Trophoblast cell (in vitro differentiated cells and primary cell): ENCODE measurements at regions not wholly inside any gene's neighbourhood (a gene's known extent, or its start where the extent isn't known, plus 50 kb on each side); places are given as distances from the start of the nearest gene placed in this dataset.

ENCODE experiments used
- DNase-seq, 2 donors: peaks; one replicate each; pipeline ENCODE4 v3.0.0-alpha.2; 2016
- H2AFZ ChIP-seq: 2 replicates; pipeline ENCODE4 v1.6.1; 2013; ENCODE audit warnings: low read length, moderate library complexity, mild to moderate bottlenecking; ENCODE audit not compliant: insufficient read depth, poor library complexity
- H2AK5ac ChIP-seq: 2 replicates; pipeline ENCODE4 v1.6.1; 2013; ENCODE audit warnings: mild to moderate bottlenecking, low read length
- H2BK120ac ChIP-seq: 2 replicates; pipeline ENCODE4 v1.6.1; 2013; ENCODE audit warnings: low read length, mild to moderate bottlenecking, moderate library complexity; ENCODE audit not compliant: insufficient read depth, poor library complexity
- H2BK12ac ChIP-seq: 2 replicates; pipeline ENCODE4 v1.6.1; 2013; ENCODE audit warnings: mild to moderate bottlenecking, low read length, moderate library complexity
- H2BK5ac ChIP-seq: 2 replicates; pipeline ENCODE4 v1.6.1; 2013; ENCODE audit warnings: low read length, low read depth, moderate library complexity, mild to moderate bottlenecking; ENCODE audit not compliant: poor library complexity
- H3K14ac ChIP-seq: 2 replicates; pipeline ENCODE4 v1.6.1; 2013; ENCODE audit warnings: mild to moderate bottlenecking, low read length
- H3K18ac ChIP-seq: 2 replicates; pipeline ENCODE4 v1.6.1; 2013; ENCODE audit warnings: mild to moderate bottlenecking, low read length
- H3K23ac ChIP-seq: 2 replicates; pipeline ENCODE4 v1.6.1; 2013; ENCODE audit warnings: low read length
- H3K27ac ChIP-seq: 2 replicates; pipeline ENCODE4 v1.5.1; 2013; ENCODE audit warnings: low read depth, mild to moderate bottlenecking, inconsistent platforms, low read length, moderate library complexity
- H3K27me3 ChIP-seq: 2 replicates; pipeline ENCODE4 v1.6.1; 2013; ENCODE audit warnings: inconsistent platforms, mild to moderate bottlenecking, low read length, moderate library complexity; ENCODE audit not compliant: insufficient read depth
- H3K36me3 ChIP-seq, 2 experiments: 1 replicate in 1 of 2; 2 replicates in 1 of 2; pipeline ENCODE4 v1.6.1; 2013; ENCODE audit warnings: low read length in 2 of 2, mild to moderate bottlenecking in 2 of 2, moderate library complexity in 1 of 2; ENCODE audit not compliant: insufficient read depth in 2 of 2, control insufficient read depth in 1 of 2
- H3K4ac ChIP-seq: 2 replicates; pipeline ENCODE4 v1.6.1; 2013; ENCODE audit warnings: low read depth, mild to moderate bottlenecking, low read length, moderate library complexity
- H3K4me1 ChIP-seq, 2 experiments: 1 replicate in 1 of 2; 2 replicates in 1 of 2; pipeline ENCODE4 v1.6.1; 2013; ENCODE audit warnings: low read length in 2 of 2, mild to moderate bottlenecking in 2 of 2, moderate library complexity in 1 of 2; ENCODE audit not compliant: insufficient read depth in 2 of 2, control insufficient read depth in 1 of 2
- H3K4me2 ChIP-seq: 2 replicates; pipeline ENCODE4 v1.6.1; 2013; ENCODE audit warnings: inconsistent platforms, mild to moderate bottlenecking, low read length, moderate library complexity
- H3K4me3 ChIP-seq: 2 replicates; pipeline ENCODE4 v1.5.1; 2013; ENCODE audit warnings: mild to moderate bottlenecking, low read depth, low read length, inconsistent platforms
- H3K79me1 ChIP-seq: one replicate; pipeline ENCODE4 v1.6.1; 2013; ENCODE audit warnings: low read length
- H3K79me2 ChIP-seq: 2 replicates; pipeline ENCODE4 v1.6.1; 2013; ENCODE audit warnings: low read length, mild to moderate bottlenecking; ENCODE audit not compliant: control insufficient read depth, insufficient read depth, poor library complexity
- H3K9ac ChIP-seq: 2 replicates; pipeline ENCODE4 v1.6.1; 2013; ENCODE audit warnings: mild to moderate bottlenecking, low read length
- H3K9me3 ChIP-seq: 2 replicates; pipeline ENCODE4 v1.6.1; 2013; ENCODE audit warnings: low read depth, mild to moderate bottlenecking, control low read depth, inconsistent platforms, low read length; ENCODE audit not compliant: insufficient read depth
- H4K12ac ChIP-seq: 2 replicates; pipeline ENCODE4 v1.6.1; 2013; ENCODE audit warnings: low read depth, mild to moderate bottlenecking, low read length, moderate library complexity
- H4K8ac ChIP-seq: 2 replicates; pipeline ENCODE4 v1.6.1; 2013; ENCODE audit warnings: low read depth, mild to moderate bottlenecking, low read length, moderate library complexity
- H4K91ac ChIP-seq: one replicate; pipeline ENCODE4 v1.6.1; 2013; ENCODE audit warnings: low read depth, mild to moderate bottlenecking, low read length, moderate library complexity
- WGBS: extraction: QIAGEN DNeasy Blood & Tissue Kit; methylation state at CpG from one replicate; pipeline ENCODE4 v1.1.7; 2013; ENCODE audit warnings: missing lambda C conversion rate; ENCODE audit not compliant: insufficient read length, insufficient coverage; ENCODE audit errors: extremely low coverage; 5-methylcytosine and 5-hydroxymethylcytosine counted together

- Histone ChIP-seq H2BK5ac (no peak overlapping the region), H2BK120ac (no peak overlapping the region), H4K12ac (no peak overlapping the region), H2AFZ (no peak overlapping the region), H3K27ac (no peak overlapping the region), H4K8ac (no peak overlapping the region), H2BK12ac (no peak overlapping the region), H2AK5ac (no peak overlapping the region), H3K79me1 (no peaks in the 10 kb centered on the region), H3K23ac (no peak overlapping the region), H3K4me1 (peaks cover 0 to 2% of the 10 kb centered on the region in 2 experiments), H3K9ac (no peak overlapping the region), H4K91ac (no peak overlapping the region), H3K14ac (no peak overlapping the region), H3K79me2 (no peaks in the 10 kb centered on the region), H3K4ac (no peak overlapping the region), H3K27me3 (no peaks in the 10 kb centered on the region), H3K9me3 (no peaks in the 10 kb centered on the region), H3K4me2 (no peak overlapping the region), H3K18ac (no peak overlapping the region), H3K4me3 (no peak overlapping the region), H3K36me3 (no peaks in the 10 kb centered on the region)
- no peak for DNase-seq
- WGBS = no CpG with 5 or more reads among the region's 8 CpGs
Observed at GRCh38 chr11:15473954-15474837, 359.5 kb downstream of the INSC start.

GRCh38 chr11:15476371-15476917 lies 361.7 kb downstream of the INSC start:
- no peak overlapping the region for H3K14ac ChIP-seq
- no peak overlapping the region for H3K4ac ChIP-seq
- no peak overlapping the region for H3K23ac ChIP-seq
- no peak overlapping the region for H2BK120ac ChIP-seq
- H3K36me3 ChIP-seq = no peaks in the 10 kb centered on the region
- H4K8ac ChIP-seq = no peak overlapping the region
- H2BK12ac ChIP-seq = no peak overlapping the region
- H3K4me3 ChIP-seq = no peak overlapping the region
- H3K4me2 ChIP-seq = no peak overlapping the region
- H3K18ac ChIP-seq = no peak overlapping the region
- no peak overlapping the region for H2AK5ac ChIP-seq
- H3K9ac ChIP-seq = no peak overlapping the region
- no peak overlapping the region for H3K27ac ChIP-seq
- no peaks in the 10 kb centered on the region for H3K79me2 ChIP-seq
- H4K12ac ChIP-seq = no peak overlapping the region
- DNase-seq = no peak
- no peaks in the 10 kb centered on the region for H3K79me1 ChIP-seq
- no peaks in the 10 kb centered on the region for H3K9me3 ChIP-seq
- no CpG with 5 or more reads among the region's 5 CpGs for WGBS
- H4K91ac ChIP-seq = no peak overlapping the region
- H3K4me1 ChIP-seq = peaks cover 0 to 2% of the 10 kb centered on the region in 2 experiments
- no peak overlapping the region for H2AFZ ChIP-seq
- no peaks in the 10 kb centered on the region for H3K27me3 ChIP-seq
- no peak overlapping the region for H2BK5ac ChIP-seq

- no CpG with 5 or more reads among the region's 2 CpGs for WGBS
- Histone ChIP-seq H2AK5ac (no peak overlapping the region), H3K27me3 (no peaks in the 10 kb centered on the region), H3K18ac (no peak overlapping the region), H3K9me3 (no peaks in the 10 kb centered on the region), H3K4me1 (no peaks in the 10 kb centered on the region), H4K91ac (no peak overlapping the region), H3K4me3 (no peak overlapping the region), H2AFZ (no peak overlapping the region), H2BK5ac (no peak overlapping the region), H3K4me2 (no peak overlapping the region), H2BK12ac (no peak overlapping the region), H3K4ac (no peak overlapping the region), H2BK120ac (no peak overlapping the region), H4K12ac (no peak overlapping the region), H4K8ac (no peak overlapping the region), H3K36me3 (no peaks in the 10 kb centered on the region), H3K14ac (no peak overlapping the region), H3K9ac (no peak overlapping the region), H3K23ac (no peak overlapping the region), H3K79me1 (no peaks in the 10 kb centered on the region), H3K79me2 (no peaks in the 10 kb centered on the region), H3K27ac (no peak overlapping the region)
- no peak for DNase-seq
Observed at GRCh38 chr11:15481871-15482270, 367.1 kb downstream of the INSC start.

GRCh38 chr11:15483205-15483604 lies 368.5 kb downstream of the INSC start:
- H3K27ac ChIP-seq = no peak overlapping the region

More at GRCh38 chr11:15483205-15483604, 368.5 kb downstream of the INSC start:
- no peak overlapping the region for H3K4me2 ChIP-seq
- H3K9ac ChIP-seq = no peak overlapping the region
- H3K23ac ChIP-seq = no peak overlapping the region
- no peak overlapping the region for H2BK12ac ChIP-seq
- H3K4ac ChIP-seq = no peak overlapping the region
- H2BK5ac ChIP-seq = no peak overlapping the region
- H4K8ac ChIP-seq = no peak overlapping the region
- H3K79me1 ChIP-seq = no peaks in the 10 kb centered on the region
- H3K27me3 ChIP-seq = no peaks in the 10 kb centered on the region
- H3K36me3 ChIP-seq = no peaks in the 10 kb centered on the region
- DNase-seq = no peak
- no peak overlapping the region for H2AFZ ChIP-seq
- H4K12ac ChIP-seq = no peak overlapping the region
- H3K4me3 ChIP-seq = no peak overlapping the region
- H2BK120ac ChIP-seq = no peak overlapping the region
- H3K4me1 ChIP-seq = no peaks in the 10 kb centered on the region
- no peak overlapping the region for H3K18ac ChIP-seq
- H3K9me3 ChIP-seq = no peaks in the 10 kb centered on the region
- no peak overlapping the region for H4K91ac ChIP-seq
- no peak overlapping the region for H2AK5ac ChIP-seq
- H3K79me2 ChIP-seq = no peaks in the 10 kb centered on the region
- H3K14ac ChIP-seq = no peak overlapping the region
- no CpG with 5 or more reads among the region's 1 CpG for WGBS
